RWPE2 (cell line): ENCODE measurements at regions not wholly inside any gene's neighbourhood (a gene's known extent, or its start where the extent isn't known, plus 50 kb on each side); places are given as distances from the start of the nearest gene placed in this dataset.

Experiments used
- ATAC-seq: fragments of 200-7000 bp; cut with Tn5 transposase; 3 replicates; pipeline ENCODE4 v1.9.1; 2021; ENCODE audit warnings: low read depth
- DNase-seq: peaks from one replicate; pipeline ENCODE4 v3.0.0-alpha.2; 2020; ENCODE audit warnings: low spot score
- H3K27ac ChIP-seq: fragments of 450-650 bp; 2 replicates; pipeline ENCODE4 v1.5.1; 2017; ENCODE audit warnings: mild to moderate bottlenecking; ENCODE audit not compliant: poor library complexity, severe bottlenecking
- H3K27me3 ChIP-seq: fragments of 250-450 bp; sonication (Bioruptor Pico); 2 replicates; pipeline ENCODE4 v1.5.1; 2021; ENCODE audit warnings: mild to moderate bottlenecking, moderate library complexity; ENCODE audit not compliant: insufficient read depth, poor library complexity, severe bottlenecking
- H3K36me3 ChIP-seq: fragments of 250-450 bp; sonication (Bioruptor Pico); 2 replicates; pipeline ENCODE4 v1.5.1; 2020; ENCODE audit warnings: low read depth, mild to moderate bottlenecking, moderate library complexity
- H3K4me1 ChIP-seq: fragments of 250-450 bp; sonication (Bioruptor Pico); 2 replicates; pipeline ENCODE4 v1.5.1; 2021; ENCODE audit warnings: mild to moderate bottlenecking, moderate library complexity; ENCODE audit not compliant: insufficient read depth, poor library complexity, severe bottlenecking
- H3K4me3 ChIP-seq: fragments of 250-450 bp; sonication (Bioruptor Pico); 2 replicates; pipeline ENCODE4 v1.5.1; 2021; ENCODE audit warnings: mild to moderate bottlenecking, moderate library complexity; ENCODE audit not compliant: severe bottlenecking
- H3K9me3 ChIP-seq: fragments of 250-450 bp; sonication (Bioruptor Pico); 2 replicates; pipeline ENCODE4 v1.5.1; 2021; ENCODE audit warnings: mild to moderate bottlenecking, moderate library complexity; ENCODE audit not compliant: severe bottlenecking
- TF ChIP-seq, protein P1 (sequence below): fragments of 450-650 bp; IDR thresholded peaks from one replicate; pipeline ENCODE4 v1.5.1; 2017; ENCODE audit warnings: mild to moderate bottlenecking, moderate library complexity; ENCODE audit not compliant: poor library complexity, severe bottlenecking

DNA sequence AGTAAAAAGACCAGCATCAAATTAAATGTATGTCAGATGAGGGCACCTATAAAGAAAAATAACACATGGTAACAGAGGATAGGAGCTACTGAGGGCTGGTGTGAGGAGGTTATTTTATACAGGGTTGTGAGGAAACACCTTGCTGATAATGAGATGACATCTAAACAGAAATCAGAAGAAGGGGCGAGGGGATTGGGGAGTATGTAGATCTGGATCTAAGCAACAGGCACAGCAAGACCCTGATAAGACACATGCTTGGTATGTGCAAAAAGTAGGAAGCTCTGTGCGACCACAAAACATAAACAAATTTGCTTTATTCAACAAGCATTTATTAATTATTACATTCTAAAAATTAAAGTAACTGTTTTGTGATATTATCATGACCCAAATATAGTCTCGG lies 295.4 kb downstream of the ZEB2 start:
- H3K4me1 ChIP-seq, result no peaks in the 10 kb centered on the region
- ATAC-seq, result no peak
- no peaks in the 10 kb centered on the region for H3K27me3 ChIP-seq
- H3K9me3 ChIP-seq, result no peaks in the 10 kb centered on the region
- TF ChIP-seq, protein P1, sequence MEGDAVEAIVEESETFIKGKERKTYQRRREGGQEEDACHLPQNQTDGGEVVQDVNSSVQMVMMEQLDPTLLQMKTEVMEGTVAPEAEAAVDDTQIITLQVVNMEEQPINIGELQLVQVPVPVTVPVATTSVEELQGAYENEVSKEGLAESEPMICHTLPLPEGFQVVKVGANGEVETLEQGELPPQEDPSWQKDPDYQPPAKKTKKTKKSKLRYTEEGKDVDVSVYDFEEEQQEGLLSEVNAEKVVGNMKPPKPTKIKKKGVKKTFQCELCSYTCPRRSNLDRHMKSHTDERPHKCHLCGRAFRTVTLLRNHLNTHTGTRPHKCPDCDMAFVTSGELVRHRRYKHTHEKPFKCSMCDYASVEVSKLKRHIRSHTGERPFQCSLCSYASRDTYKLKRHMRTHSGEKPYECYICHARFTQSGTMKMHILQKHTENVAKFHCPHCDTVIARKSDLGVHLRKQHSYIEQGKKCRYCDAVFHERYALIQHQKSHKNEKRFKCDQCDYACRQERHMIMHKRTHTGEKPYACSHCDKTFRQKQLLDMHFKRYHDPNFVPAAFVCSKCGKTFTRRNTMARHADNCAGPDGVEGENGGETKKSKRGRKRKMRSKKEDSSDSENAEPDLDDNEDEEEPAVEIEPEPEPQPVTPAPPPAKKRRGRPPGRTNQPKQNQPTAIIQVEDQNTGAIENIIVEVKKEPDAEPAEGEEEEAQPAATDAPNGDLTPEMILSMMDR, result no peak
- no peak for DNase-seq
- H3K27ac ChIP-seq, result no peak overlapping the region
- H3K36me3 ChIP-seq, result no peaks in the 10 kb centered on the region
- no peak overlapping the region for H3K4me3 ChIP-seq

DNA sequence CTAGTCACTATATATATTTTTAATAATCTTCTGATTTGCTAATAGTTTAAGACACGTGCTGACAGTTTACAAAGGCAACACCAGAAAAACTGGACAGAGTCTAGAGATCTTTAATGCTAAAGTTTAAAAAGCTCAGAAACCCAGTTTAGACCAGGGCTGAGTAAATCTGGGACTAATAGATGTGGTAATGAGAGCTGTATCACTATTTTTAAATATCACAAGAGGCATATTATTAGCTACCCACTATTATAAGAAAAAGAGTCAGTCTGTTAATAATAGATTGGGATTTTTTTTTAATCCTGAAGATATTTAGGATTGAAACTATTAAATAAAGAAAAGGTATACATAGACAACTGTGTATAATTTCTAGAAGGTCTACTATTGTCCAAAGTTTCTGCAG lies 299.9 kb downstream of the ZEB2 start:
- DNase-seq, result no peak
- H3K27me3 ChIP-seq, result no peaks in the 10 kb centered on the region
- H3K9me3 ChIP-seq, result no peaks in the 10 kb centered on the region
- H3K36me3 ChIP-seq, result no peaks in the 10 kb centered on the region
- no peak overlapping the region for H3K27ac ChIP-seq
- no peak overlapping the region for H3K4me3 ChIP-seq
- no peaks in the 10 kb centered on the region for H3K4me1 ChIP-seq
- ATAC-seq, result no peak
- TF ChIP-seq, protein P1, result no peak

DNA sequence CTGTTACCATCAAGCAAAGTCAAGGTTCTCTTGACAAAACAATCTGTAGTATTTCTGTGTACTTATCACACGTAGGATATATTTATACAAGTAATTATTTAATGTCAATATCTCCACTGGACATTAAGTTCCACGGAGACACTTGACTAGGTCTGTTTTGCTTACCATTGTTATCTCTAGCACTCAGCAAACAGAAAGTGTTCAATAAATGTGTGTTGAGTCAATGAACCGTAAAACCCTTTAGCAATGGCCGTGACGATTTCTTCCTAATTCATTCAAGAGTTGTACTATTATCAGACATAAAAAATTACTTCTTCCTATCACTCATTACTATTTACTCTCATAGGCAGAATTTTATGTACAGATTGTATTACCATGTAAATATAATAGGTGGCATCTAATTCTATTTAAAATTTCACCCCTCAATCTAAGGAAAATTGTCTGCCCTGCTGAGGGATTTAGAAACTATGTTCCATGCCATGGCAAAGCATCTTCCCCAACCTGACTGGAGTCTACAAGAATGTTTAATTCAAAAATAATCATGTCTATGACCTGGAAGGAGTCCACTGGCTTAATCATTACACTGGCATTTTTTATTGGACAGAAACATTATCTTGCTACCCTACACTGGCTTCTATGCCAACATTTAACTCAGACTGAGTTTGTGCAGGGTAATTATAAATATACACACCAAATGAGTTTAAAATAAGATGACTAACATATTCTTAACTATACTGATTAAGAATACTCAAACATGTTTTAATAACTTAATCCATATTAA lies 301.9 kb downstream of the ZEB2 start:
- H3K27ac ChIP-seq, result no peak overlapping the region
- ATAC-seq (no peak), DNase-seq (no peak)
- no peaks in the 10 kb centered on the region for H3K4me1 ChIP-seq
- H3K36me3 ChIP-seq, result no peaks in the 10 kb centered on the region
- H3K27me3 ChIP-seq, result no peaks in the 10 kb centered on the region
- no peaks in the 10 kb centered on the region for H3K9me3 ChIP-seq
- TF ChIP-seq, protein P1, result no peak
- H3K4me3 ChIP-seq, result no peak overlapping the region

DNA sequence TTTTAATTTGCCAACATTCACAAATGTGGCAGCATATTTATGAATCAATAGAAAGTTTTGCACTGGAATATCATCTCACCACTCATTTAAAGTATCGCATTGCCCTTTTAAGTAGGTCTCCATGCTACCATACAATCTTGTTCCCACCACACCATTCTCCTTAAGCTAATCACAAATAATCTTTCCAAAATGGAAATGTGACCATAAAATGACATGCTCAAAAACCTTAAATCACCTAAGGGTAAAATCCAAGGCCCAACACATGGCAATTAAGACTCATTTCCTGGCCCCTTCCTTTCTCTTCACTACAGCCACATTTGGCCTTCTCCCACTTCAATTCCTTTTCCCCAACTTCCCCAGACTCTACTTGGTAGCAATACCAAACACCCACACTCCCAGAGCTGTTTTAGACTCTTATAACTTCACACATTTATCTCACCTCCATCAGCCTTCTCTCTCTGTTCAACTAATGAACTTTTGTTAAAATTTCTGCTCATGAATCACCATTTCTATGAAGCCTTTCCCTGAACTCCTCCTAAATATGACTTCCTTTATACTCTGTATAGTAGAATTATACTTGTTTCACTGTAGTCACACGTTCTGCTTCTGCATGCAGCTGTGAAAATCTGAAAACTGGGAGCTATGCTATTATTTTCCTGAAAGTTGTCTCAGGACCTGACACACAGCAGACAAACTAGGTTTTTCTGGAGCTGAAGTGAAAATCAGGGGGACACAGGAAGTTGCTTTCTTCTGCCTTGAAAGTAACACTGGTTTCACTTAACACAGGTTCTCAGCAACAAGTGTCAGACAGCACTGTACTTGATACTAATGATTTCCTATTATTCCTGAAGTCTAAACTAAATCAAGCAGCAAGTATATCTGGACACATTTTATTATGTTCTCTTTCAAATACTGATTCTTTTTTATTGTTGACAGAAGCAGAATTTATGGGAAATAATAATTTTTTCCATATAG lies 303.9 kb downstream of the ZEB2 start:
- Histone ChIP-seq H3K4me3 (no peak overlapping the region), H3K36me3 (no peaks in the 10 kb centered on the region), H3K27ac (no peak overlapping the region), H3K4me1 (no peaks in the 10 kb centered on the region), H3K9me3 (no peaks in the 10 kb centered on the region), H3K27me3 (no peaks in the 10 kb centered on the region)
- TF ChIP-seq, protein P1, result no peak
- DNase-seq (no peak), ATAC-seq (no peak)

DNA sequence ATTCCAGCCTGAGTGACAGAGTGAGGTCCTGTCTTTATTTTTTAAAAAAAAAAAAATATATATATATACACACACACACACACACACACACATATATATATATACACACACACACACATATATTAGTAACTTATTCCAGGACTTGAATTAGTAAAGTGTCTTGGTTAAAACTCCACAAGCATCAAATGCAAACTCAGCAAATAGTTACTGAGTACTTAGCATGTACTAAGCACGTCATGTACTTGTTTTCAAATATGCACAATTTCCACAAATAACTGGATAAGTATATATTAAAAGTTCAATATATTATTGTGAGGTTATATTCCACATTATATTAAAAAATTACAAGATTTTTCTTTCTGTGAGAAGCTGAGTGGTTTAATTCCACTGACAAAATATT lies 304.7 kb downstream of the ZEB2 start:
- Histone ChIP-seq H3K27me3 (no peaks in the 10 kb centered on the region), H3K36me3 (no peaks in the 10 kb centered on the region), H3K9me3 (no peaks in the 10 kb centered on the region), H3K27ac (no peak overlapping the region), H3K4me3 (no peak overlapping the region), H3K4me1 (no peaks in the 10 kb centered on the region)
- ATAC-seq, result no peak
- TF ChIP-seq, protein P1, result no peak
- DNase-seq, result no peak
